Activated CD8-positive, alpha-beta memory T cell treated with anti-CD3 and anti-CD28 coated beads, Interleukin-2, amount 50 U/mL, for 1 hour (primary cell): ENCODE measurements at regions not wholly inside any gene's neighbourhood (a gene's known extent, or its start where the extent isn't known, plus 50 kb on each side); places are given as distances from the start of the nearest gene placed in this dataset.
"Not testable (repeated sequence)": the region's sequence is repeated elsewhere in the genome, so short reads cannot be mapped to it uniquely, and the experiment has no call there.

Experiments used
- DNase-seq: peaks from one replicate; pipeline ENCODE4 v3.0.0-alpha.2; 2020; ENCODE audit errors: extremely low read depth

DNA sequence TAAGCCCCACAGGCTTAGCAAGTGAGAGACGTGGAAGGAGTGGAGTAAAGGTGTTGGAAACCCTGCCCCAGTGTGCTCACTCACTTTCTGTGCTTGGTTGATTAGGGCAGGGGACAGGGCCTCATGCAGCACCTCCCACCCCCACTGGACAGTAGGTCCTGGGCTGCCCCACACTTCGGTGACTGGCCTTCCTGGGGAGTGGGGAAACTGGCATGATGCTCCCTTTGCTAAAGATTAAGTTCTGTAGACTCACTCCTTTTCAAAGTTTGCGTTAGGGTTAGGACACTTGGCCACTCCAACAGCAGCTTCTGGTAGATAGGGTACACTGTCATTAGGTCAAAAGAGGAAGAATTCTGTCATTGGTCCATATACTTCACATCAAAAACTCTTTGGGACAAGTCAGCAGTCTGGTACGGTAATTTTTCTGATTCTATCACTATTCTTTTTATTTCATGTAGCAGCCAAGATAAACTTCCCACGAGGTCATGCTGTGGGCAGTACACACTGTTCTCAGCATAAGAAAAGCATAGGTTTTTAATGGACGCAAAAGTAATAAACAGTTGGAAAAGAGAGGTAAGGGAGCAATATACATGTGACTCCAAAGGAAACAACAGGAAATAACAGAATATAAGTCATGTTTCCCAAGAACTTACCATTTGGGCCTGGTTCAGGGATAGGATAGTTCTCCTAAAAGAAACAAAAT lies 106.6 kb upstream of the TERB2 start:
- not testable (repeated sequence) for DNase-seq

DNA sequence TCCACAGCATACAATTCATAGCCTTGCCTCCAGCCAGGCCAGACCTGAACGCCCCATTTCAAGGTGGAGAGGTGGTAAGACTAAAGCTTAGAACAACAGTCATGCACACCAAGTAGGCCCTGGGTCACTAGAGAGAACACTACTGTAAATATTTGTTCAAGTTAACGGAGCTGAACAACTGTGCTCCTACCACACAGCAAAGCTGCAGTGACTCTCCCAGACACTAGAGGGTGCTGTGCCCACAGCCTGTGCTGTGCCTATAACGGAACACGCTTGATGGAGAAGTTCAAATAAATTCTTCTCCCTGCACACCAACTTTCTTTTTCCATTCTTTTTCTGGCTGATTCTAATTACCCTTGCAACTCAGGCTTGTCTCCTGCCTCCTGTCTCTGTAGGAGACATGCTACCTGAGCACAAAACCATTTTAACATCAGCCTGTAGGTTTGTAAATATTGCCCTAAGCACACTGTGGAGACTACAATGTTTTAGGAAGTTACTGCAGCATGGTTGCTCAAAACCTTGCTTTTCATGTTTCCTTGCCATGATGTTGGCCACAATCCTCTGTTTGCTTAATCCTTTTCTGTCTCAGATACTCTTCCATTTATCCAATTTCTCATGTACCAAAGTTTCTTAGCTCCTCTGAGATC lies 103.1 kb upstream of the TERB2 start:
- DNase-seq: peak; percentile 29

DNA sequence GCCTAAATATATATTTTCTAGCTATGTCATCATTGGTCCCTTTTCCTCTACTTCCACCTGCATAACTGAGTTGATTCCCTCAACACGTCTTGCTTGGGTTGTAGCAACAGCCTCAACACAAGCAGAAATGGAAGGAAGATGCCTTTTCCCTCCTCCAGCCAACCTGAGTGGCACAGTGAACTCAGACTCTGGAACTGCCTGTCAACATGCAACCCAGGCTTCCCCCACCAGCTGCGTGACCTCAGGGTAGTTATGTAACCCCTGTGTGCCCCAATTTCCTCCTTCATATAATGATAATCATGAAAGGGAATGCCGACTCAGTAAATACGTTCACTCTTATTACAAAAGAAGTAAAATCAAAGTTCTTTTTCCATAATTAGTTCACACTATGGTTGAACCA lies 101.8 kb upstream of the TERB2 start:
- DNase-seq: not testable (repeated sequence)

DNA sequence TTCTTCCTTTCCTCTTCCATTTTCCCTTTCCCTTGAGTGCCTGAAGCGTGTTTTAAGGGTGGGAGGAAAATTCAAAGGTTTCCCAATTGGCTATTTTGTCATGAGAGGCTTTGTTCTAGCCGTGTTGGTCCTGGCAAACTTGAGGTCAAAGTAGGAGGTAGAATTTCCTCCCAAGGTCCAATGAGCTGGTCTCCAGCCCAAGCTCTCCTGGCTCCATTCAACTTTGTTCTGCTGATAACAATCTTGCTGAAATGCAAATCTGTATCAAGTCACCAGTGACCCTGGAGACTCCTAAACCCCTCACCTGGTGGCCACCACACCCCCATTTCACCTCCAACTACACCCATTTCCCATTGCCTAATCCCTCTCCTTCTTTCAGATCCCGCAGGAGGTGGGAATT lies 100.2 kb upstream of the TERB2 start:
- not testable (repeated sequence) for DNase-seq

DNA sequence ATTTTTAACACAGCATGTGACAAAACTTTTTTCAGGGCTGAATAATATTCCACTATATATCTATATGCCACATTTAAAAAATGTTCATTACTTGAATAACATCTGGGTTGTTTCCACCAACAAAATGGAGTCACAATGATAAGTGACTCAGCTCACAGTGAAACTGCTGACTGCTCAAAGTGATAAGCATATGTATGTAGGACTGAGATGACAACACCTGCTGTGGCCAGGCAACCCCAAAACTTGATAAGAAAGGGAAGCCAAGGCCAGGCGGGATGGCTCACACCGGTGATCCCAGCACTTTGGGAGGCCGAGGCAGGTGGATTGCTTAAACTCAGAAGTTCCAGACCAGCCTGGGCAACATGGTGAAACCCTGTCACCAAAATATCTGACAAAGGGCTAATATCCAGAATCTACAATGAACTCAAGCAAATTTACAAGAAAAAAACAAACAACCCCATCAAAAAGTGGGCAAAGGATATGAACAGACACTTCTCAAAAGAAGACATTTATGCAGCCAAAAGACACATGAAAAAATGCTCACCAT lies 99.2 kb upstream of the TERB2 start:
- not testable (repeated sequence) for DNase-seq

DNA sequence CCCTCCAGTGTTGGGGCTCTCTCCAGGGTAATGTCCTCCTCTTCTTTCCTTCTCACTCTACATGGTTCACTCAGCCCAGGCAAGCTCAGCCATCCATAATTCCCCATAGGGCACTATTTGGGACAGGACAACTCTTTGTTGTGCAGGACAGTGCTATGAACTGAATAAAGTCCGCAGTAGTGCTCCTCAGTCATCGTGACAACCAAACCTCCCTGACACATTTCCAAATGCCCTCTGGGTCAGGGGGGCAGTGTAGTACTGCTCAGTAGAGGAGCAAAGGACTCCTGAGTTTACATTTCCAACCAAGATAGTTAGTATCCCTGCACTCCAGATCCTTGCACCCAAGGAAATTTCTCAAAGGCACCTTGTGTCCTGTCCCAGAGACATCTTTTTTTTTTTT lies 97.4 kb upstream of the TERB2 start:
- DNase-seq: not testable (repeated sequence)

DNA sequence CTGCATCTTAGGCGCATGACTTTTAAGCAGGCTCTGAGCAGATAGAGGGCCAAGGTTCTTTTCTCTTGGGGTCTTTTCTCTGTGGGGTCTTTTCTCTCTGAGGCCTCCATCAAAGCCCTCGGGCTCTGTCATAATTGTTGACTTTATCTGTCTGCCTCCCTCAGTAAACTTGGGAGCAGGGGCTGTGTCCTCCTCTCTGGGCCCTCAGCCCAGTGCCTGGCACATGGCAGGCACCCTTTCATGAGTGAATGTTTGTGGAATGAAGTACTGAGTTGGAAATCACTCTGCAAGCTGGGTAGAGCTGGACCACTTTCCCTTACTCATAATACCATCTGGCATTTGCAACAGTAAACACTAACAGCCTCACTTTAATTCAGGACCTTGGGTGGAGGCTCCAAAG lies 96.3 kb upstream of the TERB2 start:
- not testable (repeated sequence) for DNase-seq

DNA sequence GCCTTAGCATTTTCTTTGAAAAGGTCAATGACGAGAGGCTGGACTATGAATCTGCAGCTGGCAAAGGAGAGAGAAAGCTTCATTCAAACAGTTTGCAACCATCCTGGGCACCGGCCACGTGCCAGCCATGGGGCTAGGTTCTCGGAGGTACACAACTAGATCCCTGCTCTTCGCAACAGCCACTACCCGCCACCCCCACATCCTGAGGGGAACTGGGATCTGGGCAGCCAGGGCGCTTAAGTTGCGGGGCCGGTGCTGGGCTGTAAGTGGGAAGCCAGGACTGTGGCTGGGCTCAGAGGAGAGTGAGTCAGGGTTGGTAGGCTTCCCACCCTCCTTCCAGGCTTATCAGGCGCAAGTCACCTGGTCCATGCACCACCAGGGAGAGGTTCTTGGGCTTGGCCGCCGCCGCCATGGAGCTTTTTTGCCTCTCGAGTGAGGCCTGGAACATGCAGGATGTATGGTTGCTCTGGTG lies 95.0 kb upstream of the TERB2 start:
- no peak for DNase-seq

DNA sequence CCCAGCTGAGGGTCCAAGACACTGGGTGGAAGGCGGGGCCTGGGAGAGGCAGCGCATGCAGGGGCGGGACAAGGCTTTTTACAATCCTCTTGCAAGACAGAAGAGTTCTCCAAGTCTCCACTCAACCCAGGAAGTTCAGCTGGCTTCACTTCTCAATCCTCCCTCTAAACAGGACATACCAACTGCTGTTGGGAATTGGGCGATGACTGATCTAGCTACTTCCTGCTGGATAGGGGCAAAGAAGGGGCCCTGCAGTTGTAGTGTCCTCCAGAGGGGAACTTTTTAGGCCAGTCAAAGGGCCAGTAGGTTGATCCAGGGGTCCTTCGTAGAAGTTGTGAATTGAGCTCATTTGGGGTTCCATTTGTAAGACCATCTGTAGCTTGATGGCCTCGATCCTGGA lies 94.6 kb upstream of the TERB2 start:
- no peak for DNase-seq

DNA sequence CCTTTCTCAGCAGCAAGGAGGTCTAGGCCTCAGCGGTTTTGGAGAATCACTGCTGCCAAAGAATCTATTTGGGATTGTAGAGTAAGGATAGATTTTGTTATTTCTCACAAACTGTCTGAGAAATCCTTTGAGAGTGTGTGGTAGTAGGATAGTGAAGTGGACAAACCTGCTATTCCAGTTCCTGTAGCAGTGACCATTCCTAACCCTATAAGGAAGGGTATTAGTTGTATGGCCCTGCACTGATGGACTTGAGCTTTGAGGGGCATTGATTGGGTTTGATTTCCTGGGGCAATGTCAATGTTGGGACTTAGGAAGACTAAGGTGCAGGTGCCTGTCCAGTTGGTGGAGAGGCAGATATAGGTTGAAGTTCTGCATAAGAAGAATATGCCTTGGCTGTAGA lies 93.6 kb upstream of the TERB2 start:
- not testable (repeated sequence) for DNase-seq

DNA sequence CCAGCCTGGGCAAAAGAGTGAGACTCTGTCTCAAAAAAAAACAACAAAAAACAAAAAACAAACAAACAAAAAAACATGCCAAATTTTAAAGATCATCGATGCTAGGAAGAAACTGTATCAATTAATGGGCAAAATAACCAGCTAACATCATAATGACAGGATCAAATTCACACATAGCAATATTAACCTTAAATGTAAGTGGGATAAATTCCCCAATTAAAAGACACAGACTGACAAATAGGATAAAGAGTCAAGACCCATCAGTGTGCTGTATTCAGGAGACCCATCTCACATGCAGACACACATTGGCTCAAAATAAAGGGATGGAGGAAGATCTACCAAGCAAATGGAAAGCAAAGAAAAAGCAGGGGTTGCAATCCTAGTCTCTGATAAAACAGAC lies 88.4 kb upstream of the TERB2 start:
- DNase-seq: not testable (repeated sequence)

DNA sequence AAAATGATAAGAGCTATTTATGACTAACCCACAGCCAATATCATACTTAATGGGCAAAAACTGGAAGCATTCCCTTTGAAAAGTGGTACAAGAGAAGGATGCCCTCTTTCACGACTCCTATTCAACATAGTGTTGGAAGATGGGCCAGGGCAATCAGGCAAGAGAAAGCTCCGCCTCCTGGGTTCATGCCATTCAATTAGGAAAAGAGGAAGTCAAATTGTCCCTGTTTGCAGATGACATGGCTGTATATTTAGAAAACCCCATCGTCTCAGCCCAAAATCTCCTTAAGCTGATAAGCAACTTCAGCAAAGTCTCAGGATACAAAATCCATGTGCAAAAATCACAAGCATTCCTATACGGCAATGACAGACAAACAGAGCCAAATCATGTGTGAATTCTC lies 86.4 kb upstream of the TERB2 start:
- not testable (repeated sequence) for DNase-seq

DNA sequence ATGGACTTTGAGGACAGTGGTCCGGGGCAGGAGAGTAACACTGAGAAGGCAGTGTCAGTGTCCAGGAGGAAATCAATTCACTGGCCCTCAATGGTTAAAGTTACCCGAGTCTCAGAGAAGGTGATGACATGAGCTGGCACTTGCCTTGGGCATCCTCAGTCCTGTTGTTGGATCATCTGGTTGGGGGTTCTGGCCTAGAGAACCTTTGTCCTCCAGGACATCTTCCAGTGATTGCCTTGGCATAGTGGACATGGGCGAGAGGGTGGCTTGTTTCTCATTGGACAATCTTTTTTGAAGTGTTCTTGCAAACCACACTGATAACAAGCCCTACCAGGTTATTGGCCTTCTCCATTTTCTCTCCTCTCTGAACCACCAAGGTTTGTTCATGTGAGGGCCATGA lies 83.4 kb upstream of the TERB2 start:
- DNase-seq: no peak

DNA sequence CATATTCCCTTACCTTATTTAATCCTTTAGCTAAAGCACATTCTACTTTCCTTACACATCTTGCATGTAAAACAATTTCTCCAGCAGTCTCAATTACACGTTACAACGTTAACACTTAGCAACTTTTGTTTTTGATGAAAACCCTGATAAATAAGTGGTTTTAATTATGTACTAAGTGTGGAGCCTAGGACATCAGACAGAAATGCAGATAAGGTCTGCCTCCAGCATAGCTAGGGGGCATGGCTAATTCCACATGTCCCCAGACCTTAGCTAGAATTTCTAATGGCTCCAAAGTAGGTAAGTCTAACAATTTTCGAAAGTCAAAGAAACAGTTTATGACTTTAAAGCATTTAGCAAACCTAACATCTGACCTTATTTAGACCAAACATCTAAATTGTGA lies 77.4 kb upstream of the TERB2 start:
- DNase-seq: no peak

DNA sequence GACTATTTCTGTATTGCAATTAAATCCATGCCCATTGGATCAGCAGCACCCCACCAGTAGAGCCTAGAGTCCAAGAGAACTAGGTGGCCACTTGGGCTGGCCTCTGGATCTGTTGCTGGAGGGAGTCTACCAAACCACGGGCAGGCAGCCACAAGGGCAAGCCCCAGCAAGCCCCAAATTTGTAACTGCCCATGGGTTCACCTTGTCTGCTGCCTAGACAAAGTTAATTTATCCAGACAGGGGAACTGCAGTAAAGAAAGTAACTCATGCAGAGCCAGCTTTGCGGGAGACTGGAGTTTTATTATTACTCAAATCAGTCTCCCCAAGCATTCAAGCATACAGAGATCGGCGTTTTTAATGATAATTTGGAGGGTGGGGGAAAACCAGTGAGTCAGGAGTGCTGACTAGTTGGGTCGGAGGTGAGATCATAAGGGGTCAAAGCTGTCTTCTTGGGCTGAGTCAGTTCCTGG lies 74.0 kb upstream of the TERB2 start:
- DNase-seq: no peak

DNA sequence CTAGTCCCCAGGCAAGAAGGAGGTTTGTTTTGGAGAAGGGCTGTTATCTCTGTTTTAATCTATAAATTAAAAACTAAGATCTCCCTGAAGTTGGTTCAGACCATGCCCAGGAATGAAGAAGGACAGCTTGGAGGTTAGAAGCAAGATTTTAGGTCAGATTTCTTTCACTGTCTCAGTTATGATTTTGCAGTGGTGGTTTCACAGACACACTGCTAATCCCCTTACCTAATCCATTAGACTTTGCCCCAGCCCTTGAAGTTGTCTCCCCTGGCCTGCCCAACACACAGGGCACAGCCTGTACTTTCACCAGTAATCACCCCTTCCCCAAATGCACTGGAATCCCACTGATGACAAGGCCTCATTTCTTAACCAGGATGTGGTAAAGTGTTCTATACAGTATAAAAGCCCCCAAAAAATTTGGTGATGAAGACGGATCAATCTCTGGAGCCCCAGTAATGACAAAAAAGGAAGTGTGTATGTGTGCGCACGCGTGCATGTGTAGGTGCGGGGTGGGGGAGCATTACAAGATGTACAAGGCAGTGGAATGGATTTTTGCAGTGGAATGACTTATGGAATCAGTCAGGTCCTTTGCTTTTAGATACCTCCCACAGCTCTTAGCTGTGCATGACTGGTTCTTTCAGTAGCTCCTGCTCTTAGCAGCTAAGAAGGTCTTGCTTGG lies 73.1 kb upstream of the TERB2 start:
- no peak for DNase-seq

DNA sequence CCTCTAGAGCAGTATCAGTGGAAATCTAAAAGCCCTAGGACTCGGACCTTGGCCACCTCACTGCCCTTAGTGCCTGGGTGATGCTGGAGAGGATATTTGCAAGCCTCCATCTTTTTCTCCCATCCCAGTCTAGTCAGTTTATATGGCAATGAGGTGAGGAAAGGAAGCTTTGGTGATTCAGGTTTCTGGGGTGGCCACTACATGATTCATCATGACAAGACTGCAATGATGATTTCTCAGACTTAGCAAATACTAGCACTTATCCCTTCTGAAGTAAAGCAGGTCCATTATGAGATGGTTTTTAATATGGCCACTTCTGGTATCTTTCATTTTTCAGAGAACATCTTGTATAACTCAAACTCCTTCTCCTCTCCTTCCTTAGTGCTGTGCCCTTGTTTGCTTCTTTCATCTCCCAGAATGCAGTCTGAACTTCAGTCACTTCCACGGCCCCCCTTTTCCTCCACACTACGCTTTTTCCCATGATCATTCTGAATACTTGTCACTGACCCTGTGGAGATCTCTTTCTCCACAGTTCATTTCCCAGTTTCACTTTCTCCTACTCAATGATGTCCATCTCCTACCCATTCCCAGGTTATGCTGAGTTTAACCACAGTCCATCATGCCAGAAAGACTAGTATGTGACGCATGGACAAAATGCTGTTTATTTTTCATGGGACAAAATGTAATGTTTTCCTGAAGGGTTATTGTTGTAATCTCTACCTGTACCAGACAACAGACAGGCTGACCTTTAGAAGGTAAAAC lies 57.4 kb upstream of the TERB2 start:
- DNase-seq: not testable (repeated sequence)

DNA sequence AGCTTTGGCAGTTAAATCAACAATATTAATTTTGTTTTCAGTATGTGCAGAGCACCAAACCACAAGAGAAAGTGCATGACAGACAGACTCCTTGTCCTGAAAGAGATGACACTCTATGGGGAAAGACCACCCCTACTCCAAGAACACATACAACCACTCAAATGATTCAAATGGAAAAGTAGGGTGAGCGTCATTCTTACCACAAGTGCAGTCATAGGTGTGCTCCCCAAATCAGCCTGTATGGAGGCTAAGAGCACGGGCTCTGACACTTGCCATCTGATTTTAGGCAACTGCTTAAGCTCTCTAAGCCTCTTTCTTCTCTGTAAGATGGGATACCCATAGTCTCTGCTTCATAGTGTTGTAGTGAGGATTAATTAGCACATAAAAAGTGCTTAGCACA lies 56.7 kb upstream of the TERB2 start:
- not testable (repeated sequence) for DNase-seq

DNA sequence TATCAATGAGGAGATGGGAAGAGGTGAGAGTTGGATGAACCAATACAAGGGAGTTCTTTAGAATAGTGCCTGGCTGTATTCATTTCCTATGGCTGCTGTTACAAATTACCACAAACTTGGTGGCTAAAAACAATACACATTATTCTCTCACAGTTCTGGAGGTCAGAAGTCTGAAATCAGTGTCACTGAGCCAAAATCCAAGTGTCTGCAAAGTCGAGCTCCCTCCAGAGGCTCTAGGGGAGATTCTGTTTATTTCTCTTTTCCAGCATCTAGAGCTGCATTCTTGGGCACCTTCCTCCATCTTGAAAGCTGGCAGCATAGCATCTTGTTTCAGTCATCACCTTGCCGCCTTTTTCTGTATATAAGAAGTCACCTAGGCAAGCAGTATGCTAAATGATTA lies 55.7 kb upstream of the TERB2 start:
- DNase-seq: not testable (repeated sequence)

DNA sequence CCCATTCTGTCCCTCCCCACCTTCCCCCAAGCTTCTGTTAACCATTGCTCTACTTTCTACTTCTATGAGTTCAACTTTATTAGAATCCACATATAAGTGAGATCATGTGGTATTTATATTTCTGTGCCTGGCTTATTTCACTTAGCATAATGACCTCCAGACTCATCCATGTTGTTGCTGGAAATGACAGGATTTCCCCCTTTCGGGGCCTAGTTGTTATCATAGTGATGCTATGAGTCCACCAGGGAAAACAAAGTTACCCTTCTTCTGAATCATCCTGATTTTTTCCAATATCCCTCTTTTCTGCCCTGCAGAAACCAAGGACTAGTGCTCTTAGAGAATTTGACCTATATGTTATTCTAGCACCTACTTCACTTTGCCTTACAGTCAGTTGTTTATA lies 53.2 kb upstream of the TERB2 start:
- not testable (repeated sequence) for DNase-seq

DNA sequence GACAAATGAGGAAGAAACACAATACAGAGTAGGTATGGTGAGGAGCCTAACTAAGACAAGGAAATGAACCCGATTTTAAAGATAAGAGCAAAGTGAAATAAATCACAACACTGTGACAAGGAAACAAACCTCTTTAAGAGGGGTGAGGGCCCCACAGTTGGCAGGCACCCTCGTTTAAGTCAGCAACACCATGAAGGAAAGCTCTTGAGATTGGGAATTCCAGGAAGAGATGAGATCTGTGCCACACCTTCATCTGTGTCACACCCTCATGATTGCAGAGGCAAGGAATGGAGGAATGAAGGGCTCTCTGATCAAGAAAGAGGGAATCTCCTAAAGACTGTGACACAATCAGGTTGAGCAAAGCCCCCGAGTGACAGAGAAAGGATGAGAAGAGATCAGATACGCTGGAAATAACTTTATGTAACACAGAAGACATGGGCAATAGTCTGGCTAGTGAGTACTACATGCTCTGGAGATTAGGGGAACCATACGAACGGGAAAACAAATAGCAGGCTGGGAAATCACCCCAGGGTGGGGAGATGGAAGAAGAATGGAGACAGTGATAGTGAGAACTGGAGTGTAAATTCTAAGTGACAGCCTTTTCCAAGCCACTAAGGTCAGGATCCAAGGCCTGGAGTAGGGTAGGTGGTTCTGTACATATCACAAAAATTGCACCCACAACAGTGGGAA lies 51.7 kb upstream of the TERB2 start:
- DNase-seq: not testable (repeated sequence)
